Glutamatergic neuron (in vitro differentiated cells): ENCODE measurements at regions not wholly inside any gene's neighbourhood (a gene's known extent, or its start where the extent isn't known, plus 50 kb on each side); places are given as distances from the start of the nearest gene placed in this dataset.
"Not testable (repeated sequence)": the region's sequence is repeated elsewhere in the genome, so short reads cannot be mapped to it uniquely, and the experiment has no call there.

Experiments used
- DNase-seq: peaks from one replicate; pipeline ENCODE4 v3.0.0; 2022
- H3K27ac Mint-ChIP-seq: one replicate; pipeline ENCODE4 v1.8.0; 2020; ENCODE audit warnings: mild to moderate bottlenecking, mixed read lengths, inconsistent platforms; ENCODE audit not compliant: unreplicated experiment
- H3K27me3 Mint-ChIP-seq: one replicate; pipeline ENCODE4 v1.8.0; 2020; ENCODE audit warnings: mild to moderate bottlenecking, moderate library complexity, mixed read lengths, inconsistent platforms; ENCODE audit not compliant: unreplicated experiment
- H3K36me3 Mint-ChIP-seq: one replicate; pipeline ENCODE4 v1.8.0; 2020; ENCODE audit warnings: mild to moderate bottlenecking, mixed read lengths, inconsistent platforms; ENCODE audit not compliant: unreplicated experiment
- H3K4me1 Mint-ChIP-seq: one replicate; pipeline ENCODE4 v1.8.0; 2020; ENCODE audit warnings: mild to moderate bottlenecking, low read depth, mixed read lengths, inconsistent platforms; ENCODE audit not compliant: unreplicated experiment
- H3K4me3 Mint-ChIP-seq: one replicate; pipeline ENCODE4 v1.8.0; 2020; ENCODE audit warnings: mild to moderate bottlenecking, mixed read lengths, inconsistent platforms; ENCODE audit not compliant: unreplicated experiment
- H3K9me3 Mint-ChIP-seq: one replicate; pipeline ENCODE4 v1.8.0; 2020; ENCODE audit warnings: mild to moderate bottlenecking, moderate library complexity, mixed read lengths, inconsistent platforms; ENCODE audit not compliant: unreplicated experiment
- TF ChIP-seq, protein P1 (sequence below): fragments of 200-600 bp; sonication (generic); IDR thresholded peaks from one replicate; pipeline ENCODE4 v1.5.0; 2021; ENCODE audit not compliant: partially characterized antibody, unreplicated experiment

GRCh38 chr3:69688400-69688799, 50.9 kb upstream of the MITF start:
- H3K9me3 Mint-ChIP-seq = peaks cover 2% of the 10 kb centered on the region
- H3K27ac Mint-ChIP-seq = no peak overlapping the region
- H3K27me3 Mint-ChIP-seq = peaks cover 4% of the 10 kb centered on the region
- DNase-seq = no peak
- TF ChIP-seq, protein P1, sequence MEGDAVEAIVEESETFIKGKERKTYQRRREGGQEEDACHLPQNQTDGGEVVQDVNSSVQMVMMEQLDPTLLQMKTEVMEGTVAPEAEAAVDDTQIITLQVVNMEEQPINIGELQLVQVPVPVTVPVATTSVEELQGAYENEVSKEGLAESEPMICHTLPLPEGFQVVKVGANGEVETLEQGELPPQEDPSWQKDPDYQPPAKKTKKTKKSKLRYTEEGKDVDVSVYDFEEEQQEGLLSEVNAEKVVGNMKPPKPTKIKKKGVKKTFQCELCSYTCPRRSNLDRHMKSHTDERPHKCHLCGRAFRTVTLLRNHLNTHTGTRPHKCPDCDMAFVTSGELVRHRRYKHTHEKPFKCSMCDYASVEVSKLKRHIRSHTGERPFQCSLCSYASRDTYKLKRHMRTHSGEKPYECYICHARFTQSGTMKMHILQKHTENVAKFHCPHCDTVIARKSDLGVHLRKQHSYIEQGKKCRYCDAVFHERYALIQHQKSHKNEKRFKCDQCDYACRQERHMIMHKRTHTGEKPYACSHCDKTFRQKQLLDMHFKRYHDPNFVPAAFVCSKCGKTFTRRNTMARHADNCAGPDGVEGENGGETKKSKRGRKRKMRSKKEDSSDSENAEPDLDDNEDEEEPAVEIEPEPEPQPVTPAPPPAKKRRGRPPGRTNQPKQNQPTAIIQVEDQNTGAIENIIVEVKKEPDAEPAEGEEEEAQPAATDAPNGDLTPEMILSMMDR = no peak
- no peaks in the 10 kb centered on the region for H3K36me3 Mint-ChIP-seq
- H3K4me3 Mint-ChIP-seq = no peak overlapping the region
- peaks cover 5% of the 10 kb centered on the region for H3K4me1 Mint-ChIP-seq

GRCh38 chr3:69687641-69688040, 51.6 kb upstream of the MITF start:
- no peak for DNase-seq
- Mint-ChIP-seq H3K4me3 (no peak overlapping the region), H3K9me3 (peaks cover 2% of the 10 kb centered on the region), H3K4me1 (peaks cover 5% of the 10 kb centered on the region), H3K27me3 (peaks cover 6% of the 10 kb centered on the region), H3K36me3 (no peaks in the 10 kb centered on the region), H3K27ac (no peak overlapping the region)
- TF ChIP-seq, protein P1 = no peak

- Mint-ChIP-seq H3K4me1 (peaks cover 5% of the 10 kb centered on the region), H3K4me3 (no peak overlapping the region), H3K9me3 (peaks cover 2% of the 10 kb centered on the region), H3K27ac (no peak overlapping the region), H3K36me3 (no peaks in the 10 kb centered on the region), H3K27me3 (peaks cover 6% of the 10 kb centered on the region)
- no peak for DNase-seq
- TF ChIP-seq, protein P1 = no peak
Observed at GRCh38 chr3:69686056-69686455, 53.2 kb upstream of the MITF start.

DNA sequence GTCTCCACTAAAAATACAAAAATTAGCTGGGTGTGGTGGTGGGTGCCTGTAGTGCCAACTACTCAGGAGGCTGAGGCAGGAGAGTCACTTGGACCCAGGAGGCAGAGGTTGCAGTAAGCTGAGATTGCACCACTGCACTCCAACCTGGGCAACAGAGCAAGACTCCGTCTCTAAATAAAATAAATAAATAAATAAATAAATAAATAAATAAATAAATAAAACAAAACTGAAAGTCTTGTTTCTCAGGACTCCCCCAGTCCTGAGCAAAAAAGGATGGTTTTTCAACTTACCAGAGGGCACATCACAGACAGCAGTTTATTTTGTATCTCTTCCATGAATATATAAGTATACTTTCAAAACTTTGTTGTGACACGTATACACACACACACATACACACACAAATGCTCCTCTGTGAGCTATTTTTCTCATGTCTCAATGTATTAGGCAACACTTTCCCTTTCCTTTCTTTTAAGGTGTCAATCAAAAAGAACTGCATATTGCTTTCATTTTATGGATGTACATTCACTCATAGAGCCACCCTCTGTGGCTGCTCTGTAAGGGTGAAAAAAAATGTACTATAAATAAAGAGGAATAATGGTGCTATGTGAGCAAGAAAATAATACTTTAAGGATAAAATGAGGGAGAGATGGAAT, 54.8 kb upstream of the MITF start:
- TF ChIP-seq, protein P1 = no peak
- peaks cover 5% of the 10 kb centered on the region for H3K4me1 Mint-ChIP-seq
- peaks cover 2% of the 10 kb centered on the region for H3K9me3 Mint-ChIP-seq
- no peak overlapping the region for H3K27ac Mint-ChIP-seq
- H3K27me3 Mint-ChIP-seq = peaks cover 4% of the 10 kb centered on the region
- no peak overlapping the region for H3K4me3 Mint-ChIP-seq
- no peaks in the 10 kb centered on the region for H3K36me3 Mint-ChIP-seq
- no peak for DNase-seq

- peaks cover 4% of the 10 kb centered on the region for H3K27me3 Mint-ChIP-seq
- H3K4me1 Mint-ChIP-seq = peaks cover 5% of the 10 kb centered on the region
- DNase-seq = no peak
- no peaks in the 10 kb centered on the region for H3K36me3 Mint-ChIP-seq
- peaks cover 2% of the 10 kb centered on the region for H3K9me3 Mint-ChIP-seq
- TF ChIP-seq, protein P1 = no peak
- H3K27ac Mint-ChIP-seq = no peak overlapping the region
- H3K4me3 Mint-ChIP-seq = no peak overlapping the region
Observed at GRCh38 chr3:69683082-69683806, 56.0 kb upstream of the MITF start.

DNA sequence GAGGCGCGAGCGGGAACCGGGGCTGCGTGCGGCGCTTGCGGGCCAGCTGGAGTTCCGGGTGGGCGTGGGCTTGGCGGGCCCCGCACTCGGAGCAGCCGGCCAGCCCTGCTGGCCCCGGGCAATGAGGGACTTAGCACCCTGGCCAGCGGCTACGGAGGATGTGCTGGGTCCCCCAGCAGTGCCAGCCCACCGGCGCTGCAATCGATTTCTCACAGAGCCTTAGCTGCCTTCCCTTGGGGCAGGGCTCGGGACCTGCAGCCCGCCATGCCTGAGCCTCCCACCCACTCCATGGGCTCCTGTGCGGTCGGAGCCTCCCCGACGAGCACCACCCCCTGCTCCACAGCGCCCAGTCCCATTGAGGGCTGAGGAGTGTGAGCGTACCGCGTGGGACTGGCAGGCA, 61.8 kb upstream of the MITF start:
- DNase-seq, H3K27ac Mint-ChIP-seq, H3K4me1 Mint-ChIP-seq, H3K9me3 Mint-ChIP-seq, H3K27me3 Mint-ChIP-seq, H3K36me3 Mint-ChIP-seq, H3K4me3 Mint-ChIP-seq: not testable (repeated sequence)
